B cell (primary cell): ENCODE measurements at regions not wholly inside any gene's neighbourhood (a gene's known extent, or its start where the extent isn't known, plus 50 kb on each side); places are given as distances from the start of the nearest gene placed in this dataset.

Experiments used
- ATAC-seq: fragments of 200-7000 bp; cut with Tn5 transposase; one replicate; pipeline ENCODE4 v1.10.0; 2021; ENCODE audit warnings: low read depth, mild to moderate bottlenecking, moderate number of reproducible peaks, moderate library complexity
- CTCF ChIA-PET: fragments of 350-600 bp; sonication (Branson Sonifier 250); formaldehyde crosslinking; loops from one replicate; lab custom pipeline; 2021; ENCODE audit warnings: antibody characterized with exemption, inconsistent platforms; lab: Charles Lee
- POLR2A ChIA-PET: fragments of 350-600 bp; sonication (Branson Sonifier 250); formaldehyde crosslinking; loops from one replicate; lab custom pipeline; 2021; ENCODE audit warnings: antibody characterized with exemption; lab: Charles Lee
- DNase-seq: peaks from one replicate; pipeline ENCODE4 v3.0.0; 2013
- H2AFZ ChIP-seq: 2 replicates; pipeline ENCODE4 v1.6.1; 2012; ENCODE audit warnings: mild to moderate bottlenecking, low read depth, low read length; ENCODE audit not compliant: insufficient read depth, poor library complexity, severe bottlenecking
- H3K27ac ChIP-seq, 2 donors: 1 replicate in 1 of 2; 2 replicates in 1 of 2; pipeline ENCODE4 v1.5.1; 2012 to 2013; ENCODE audit warnings: low read length in 2 of 2, mild to moderate bottlenecking in 2 of 2, moderate library complexity in 1 of 2
- H3K27me3 ChIP-seq, 4 experiments: fragments of 200-600 bp in 1 of 4; sonication (generic) in 1 of 4; replicated peaks in 1 of 4; 1 replicate in 2 of 4; 2 replicates in 2 of 4; pipeline versions ENCODE4 v1.6.1 to v1.7.0; 2013 to 2016; ENCODE audit warnings: low read length in 3 of 4, mild to moderate bottlenecking in 2 of 4, mixed read lengths in 1 of 4, moderate library complexity in 1 of 4; ENCODE audit not compliant: insufficient read depth in 4 of 4, control insufficient read depth in 3 of 4; ENCODE audit errors: control extremely low read depth in 1 of 4
- H3K36me3 ChIP-seq, 2 experiments: replicated peaks in 1 of 2; 1 replicate in 1 of 2; 2 replicates in 1 of 2; pipeline versions ENCODE4 v1.6.1 to v1.7.1; 2013; ENCODE audit warnings: low read length in 1 of 2; ENCODE audit not compliant: insufficient read depth in 2 of 2, control insufficient read depth in 1 of 2; ENCODE audit errors: control extremely low read depth in 1 of 2, extremely low read depth in 1 of 2
- H3K4me1 ChIP-seq, 2 donors: fragments of 200-600 bp in 1 of 2; sonication (generic) in 1 of 2; 1 replicate in 1 of 2; 2 replicates in 1 of 2; pipeline versions ENCODE4 v1.5.1 to v1.6.1; 2013 to 2017; ENCODE audit warnings: low read length in 2 of 2; ENCODE audit not compliant: control insufficient read depth in 2 of 2, insufficient read depth in 2 of 2
- H3K4me2 ChIP-seq: replicated peaks from 2 replicates; pipeline ENCODE3; 2012; ENCODE audit warnings: mild to moderate bottlenecking, low read depth, low read length; ENCODE audit not compliant: poor library complexity, severe bottlenecking
- H3K4me3 ChIP-seq, 5 experiments: fragments of 200-600 bp in 1 of 5; sonication (generic) in 1 of 5; 1 replicate in 3 of 5; 2 replicates in 2 of 5; pipeline versions ENCODE4 v1.5.1 to v1.7.0; 2011 to 2016; ENCODE audit warnings: low read length in 4 of 5, mild to moderate bottlenecking in 4 of 5, low read depth in 2 of 5, control low read depth in 1 of 5, moderate library complexity in 1 of 5; ENCODE audit not compliant: insufficient read depth in 1 of 5; ENCODE audit errors: control extremely low read depth in 1 of 5, extremely low read depth in 1 of 5
- H3K79me2 ChIP-seq: fragments of 200-600 bp; sonication (generic); one replicate; pipeline ENCODE4 v1.6.0; 2016; ENCODE audit warnings: low read length; ENCODE audit not compliant: control insufficient read depth, insufficient read depth
- H3K9ac ChIP-seq: fragments of 200-600 bp; sonication (generic); 2 replicates; pipeline ENCODE4 v1.6.1; 2017; ENCODE audit warnings: mild to moderate bottlenecking, low read length, moderate library complexity
- H3K9me3 ChIP-seq, 3 donors: one replicate each; pipeline versions ENCODE4 v1.6.1 to v1.7.1; 2013; ENCODE audit warnings: low read length in 2 of 3; ENCODE audit not compliant: control insufficient read depth in 2 of 3, insufficient read depth in 1 of 3; ENCODE audit errors: control extremely low read depth in 1 of 3
- H4K20me1 ChIP-seq: 2 replicates; pipeline ENCODE4 v1.6.0; 2012; ENCODE audit warnings: mild to moderate bottlenecking, low read length; ENCODE audit not compliant: insufficient read depth, control insufficient read depth, poor library complexity, severe bottlenecking
- H3K27ac Mint-ChIP-seq: one replicate; pipeline ENCODE4 v1.8.0; 2021; ENCODE audit warnings: mixed read lengths
- H3K27me3 Mint-ChIP-seq: one replicate; pipeline ENCODE4 v1.8.0; 2021; ENCODE audit warnings: mixed read lengths
- H3K4me1 Mint-ChIP-seq: one replicate; pipeline ENCODE4 v1.8.0; 2021; ENCODE audit warnings: mixed read lengths
- H3K4me3 Mint-ChIP-seq: one replicate; pipeline ENCODE4 v1.8.0; 2021; ENCODE audit warnings: mixed read lengths
- H3K9me3 Mint-ChIP-seq: one replicate; pipeline ENCODE4 v1.8.0; 2022; ENCODE audit warnings: mixed read lengths; ENCODE audit not compliant: insufficient read depth
- CTCF ChIP-seq: fragments of 200-600 bp; IDR thresholded peaks from one replicate; pipeline ENCODE4 v1.8.0; 2022; ENCODE audit warnings: antibody characterized with exemption, mild to moderate bottlenecking
- EZH2 ChIP-seq: IDR thresholded peaks from 2 replicates; pipeline ENCODE4 v1.6.1; 2012; ENCODE audit warnings: borderline replicate concordance, low read depth, mild to moderate bottlenecking, moderate library complexity, low read length; ENCODE audit not compliant: insufficient read depth, poor library complexity, severe bottlenecking
- intact Hi-C: fragments of 100-400 bp; cut with micrococcal nuclease; formaldehyde crosslinking; loops from one replicate; pipeline ENCODE4 v1.10.0; 2022

- Histone ChIP-seq H3K9ac (no peak overlapping the region), H2AFZ (no peak overlapping the region), H4K20me1 (no peaks in the 10 kb centered on the region), H3K36me3 (no peaks in the 10 kb centered on the region), H3K4me1 (no peaks in the 10 kb centered on the region), H3K9me3 (no peaks in the 10 kb centered on the region), H3K27me3 (no peaks in the 10 kb centered on the region), H3K27ac (no peak overlapping the region), H3K4me2 (no peak overlapping the region), H3K4me3 (no peak overlapping the region), H3K79me2 (no peaks in the 10 kb centered on the region)
- no peak for ATAC-seq
- no peaks in the 10 kb centered on the region for H3K9me3 Mint-ChIP-seq
- H3K4me3 Mint-ChIP-seq, result no peak overlapping the region
- H3K4me1 Mint-ChIP-seq, result no peaks in the 10 kb centered on the region
- intact Hi-C loops, result no loop called here
- ChIA-PET CTCF (no interaction called here), POLR2A (no interaction called here)
- H3K27ac Mint-ChIP-seq, result no peak overlapping the region
- no peak for TF ChIP-seq EZH2
- no peak for TF ChIP-seq CTCF
- no peak for DNase-seq
- H3K27me3 Mint-ChIP-seq, result no peaks in the 10 kb centered on the region
Observed at GRCh38 chr13:65508745-65509144, 1721.4 kb downstream of the PCDH9 start.

- H3K79me2 ChIP-seq, result no peaks in the 10 kb centered on the region
- no peak overlapping the region for H3K4me3 ChIP-seq
- no peaks in the 10 kb centered on the region for H3K9me3 ChIP-seq
- H2AFZ ChIP-seq, result no peak overlapping the region
- no peak overlapping the region for H3K4me3 Mint-ChIP-seq
- TF ChIP-seq CTCF (no peak), EZH2 (no peak)
- H3K27ac Mint-ChIP-seq, result no peak overlapping the region
- no peaks in the 10 kb centered on the region for H3K36me3 ChIP-seq
- DNase-seq (no peak), ATAC-seq (no peak)
- H3K27me3 ChIP-seq, result no peaks in the 10 kb centered on the region
- H3K4me2 ChIP-seq, result no peak overlapping the region
- ChIA-PET CTCF (no interaction called here), POLR2A (no interaction called here)
- H3K4me1 Mint-ChIP-seq, result no peaks in the 10 kb centered on the region
- H3K9me3 Mint-ChIP-seq, result no peaks in the 10 kb centered on the region
- H3K27me3 Mint-ChIP-seq, result no peaks in the 10 kb centered on the region
- no peaks in the 10 kb centered on the region for H3K4me1 ChIP-seq
- H3K27ac ChIP-seq, result no peak overlapping the region
- H4K20me1 ChIP-seq, result no peaks in the 10 kb centered on the region
- intact Hi-C loops, result no loop called here
- no peak overlapping the region for H3K9ac ChIP-seq
Observed at GRCh38 chr13:65508338-65508737, 1721.8 kb downstream of the PCDH9 start.
